Pancreas (tissue), 10 donors: ENCODE measurements at regions not wholly inside any gene's neighbourhood (a gene's known extent, or its start where the extent isn't known, plus 50 kb on each side); places are given as distances from the start of the nearest gene placed in this dataset.

ENCODE experiments used
- ATAC-seq, 4 donors: fragments of 200-7000 bp; cut with Tn5 transposase; one replicate each; pipeline versions ENCODE4 v1.8.0 to v1.9.1; 2020; ENCODE audit warnings: mild to moderate bottlenecking in 4 of 4, moderate library complexity in 4 of 4
- DNase-seq, 6 donors: peaks; one replicate each; pipeline ENCODE4 v3.0.0-alpha.2; 2020
- FAIRE-seq: peaks from 2 replicates; lab custom pipeline; 2012; peaks lifted over from hg19 to GRCh38; lab: Jason Lieb, UNC
- H3K27ac ChIP-seq, 4 donors: fragments of 200-600 bp; sonication (generic); 1 replicate in 3 of 4; 2 replicates in 1 of 4; pipeline versions ENCODE4 v1.5.0 to v1.8.0; 2020
- H3K27me3 ChIP-seq, 4 donors: fragments of 200-600 bp; one replicate each; pipeline ENCODE4 v1.8.0; 2021
- H3K36me3 ChIP-seq, 3 donors: fragments of 200-600 bp; sonication (generic) in 1 of 3; one replicate each; pipeline versions ENCODE4 v1.5.0 to v1.8.0; 2020 to 2021
- H3K4me1 ChIP-seq, 3 donors: fragments of 200-600 bp; one replicate each; pipeline ENCODE4 v1.8.0; 2021
- H3K4me3 ChIP-seq, 4 donors: fragments of 200-600 bp; sonication (generic) in 2 of 4; one replicate each; pipeline versions ENCODE4 v1.5.0 to v1.8.0; 2020 to 2021
- H3K9me3 ChIP-seq, 4 donors: fragments of 200-600 bp; one replicate each; pipeline ENCODE4 v1.8.0; 2021
- WGBS, 2 donors: extraction: QIAGEN DNeasy Blood & Tissue Kit; methylation state at CpG; one replicate each; pipeline ENCODE4 v1.1.7; 2013; 5-methylcytosine and 5-hydroxymethylcytosine counted together
- intact Hi-C, 3 donors: fragments of 100-400 bp; cut with DNase I; formaldehyde crosslinking; loops; one replicate each; pipeline versions ENCODE4 v1.11.1 to v1.14.2; 2022
- TF ChIP-seq, protein P1 (sequence below), 4 donors: fragments of 200-600 bp; sonication (generic) in 3 of 4; IDR thresholded peaks; one replicate each; pipeline versions ENCODE4 v1.5.0 to v1.8.0; 2021; ENCODE audit warnings: antibody characterized with exemption in 4 of 4
- donor health status: healthy with polysubstance abuse.
- donor health status: DM: no; HTN: no; CAD: no; lungs with moderate emphysema.
- donor health status: DM: no; HTN: no; CAD: no.
- donor health status: control.
- donor health status: control.
- donor health status: Bipolar disorder and iron deficiency.
- donor health status: DM: yes; HTN: yes; CAD: no.
- donor health status: DM: no; HTN: no; CAD: no.
- donor health status: DM: no; HTN: no; CAD: no.
- donor health status: DM: yes; HTN: yes; CAD: no.

DNA sequence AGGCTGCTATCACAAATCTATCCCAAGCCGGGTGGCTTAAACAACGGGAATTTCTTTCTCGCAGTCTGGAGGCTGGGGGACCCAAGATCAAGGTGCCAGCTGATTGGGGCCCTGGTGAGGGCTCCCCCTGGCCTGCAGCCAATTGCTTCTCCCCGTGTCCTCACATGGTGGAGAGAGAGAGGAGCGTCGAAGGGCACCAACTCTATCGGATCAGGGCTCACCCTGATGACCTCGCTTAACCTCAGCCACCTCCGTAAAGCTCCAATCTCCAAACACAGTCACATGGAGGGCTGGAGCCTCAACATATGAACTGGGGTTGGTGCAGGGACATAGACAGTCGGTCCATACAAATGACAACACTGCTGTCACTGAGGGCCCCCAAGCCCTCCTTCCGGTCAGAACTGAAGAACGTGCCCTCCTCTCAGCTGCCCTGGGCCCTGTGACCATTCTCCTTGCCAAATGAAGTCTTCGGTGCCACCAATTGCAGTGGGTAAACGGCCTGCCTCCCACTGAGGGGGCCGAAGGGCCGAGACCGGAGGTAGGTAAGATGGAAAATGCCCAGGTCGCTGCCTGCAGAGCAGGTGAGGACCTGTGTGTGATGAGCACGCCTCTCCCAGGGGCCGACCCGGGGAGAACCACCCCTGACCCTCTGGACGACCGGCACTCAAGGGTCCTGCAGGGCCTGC lies 211.0 kb downstream of the TOMM20 start:
- Histone ChIP-seq H3K27ac (peak overlapping the region; percentile 18 to 76 (median 66)), H3K27me3 (no peaks in the 10 kb centered on the region), H3K4me1 (peaks cover 32 to 59% (median 53%) of the 10 kb centered on the region in 3 donors), H3K36me3 (no peaks in the 10 kb centered on the region), H3K4me3 (no peak overlapping the region), H3K9me3 (no peaks in the 10 kb centered on the region)
- TF ChIP-seq, protein P1, sequence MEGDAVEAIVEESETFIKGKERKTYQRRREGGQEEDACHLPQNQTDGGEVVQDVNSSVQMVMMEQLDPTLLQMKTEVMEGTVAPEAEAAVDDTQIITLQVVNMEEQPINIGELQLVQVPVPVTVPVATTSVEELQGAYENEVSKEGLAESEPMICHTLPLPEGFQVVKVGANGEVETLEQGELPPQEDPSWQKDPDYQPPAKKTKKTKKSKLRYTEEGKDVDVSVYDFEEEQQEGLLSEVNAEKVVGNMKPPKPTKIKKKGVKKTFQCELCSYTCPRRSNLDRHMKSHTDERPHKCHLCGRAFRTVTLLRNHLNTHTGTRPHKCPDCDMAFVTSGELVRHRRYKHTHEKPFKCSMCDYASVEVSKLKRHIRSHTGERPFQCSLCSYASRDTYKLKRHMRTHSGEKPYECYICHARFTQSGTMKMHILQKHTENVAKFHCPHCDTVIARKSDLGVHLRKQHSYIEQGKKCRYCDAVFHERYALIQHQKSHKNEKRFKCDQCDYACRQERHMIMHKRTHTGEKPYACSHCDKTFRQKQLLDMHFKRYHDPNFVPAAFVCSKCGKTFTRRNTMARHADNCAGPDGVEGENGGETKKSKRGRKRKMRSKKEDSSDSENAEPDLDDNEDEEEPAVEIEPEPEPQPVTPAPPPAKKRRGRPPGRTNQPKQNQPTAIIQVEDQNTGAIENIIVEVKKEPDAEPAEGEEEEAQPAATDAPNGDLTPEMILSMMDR (IDR thresholded peaks at IDR 0.05): no peak
- peak in 1 of 4 donors; percentile 13 for ATAC-seq
- no peak for FAIRE-seq
- 75% methylated on average over 23 of the region's 23 CpGs for WGBS, 2 donors
- intact Hi-C loops: no loop called here
- DNase-seq: peak in 2 of 6 donors; percentile 56 to 69

DNA sequence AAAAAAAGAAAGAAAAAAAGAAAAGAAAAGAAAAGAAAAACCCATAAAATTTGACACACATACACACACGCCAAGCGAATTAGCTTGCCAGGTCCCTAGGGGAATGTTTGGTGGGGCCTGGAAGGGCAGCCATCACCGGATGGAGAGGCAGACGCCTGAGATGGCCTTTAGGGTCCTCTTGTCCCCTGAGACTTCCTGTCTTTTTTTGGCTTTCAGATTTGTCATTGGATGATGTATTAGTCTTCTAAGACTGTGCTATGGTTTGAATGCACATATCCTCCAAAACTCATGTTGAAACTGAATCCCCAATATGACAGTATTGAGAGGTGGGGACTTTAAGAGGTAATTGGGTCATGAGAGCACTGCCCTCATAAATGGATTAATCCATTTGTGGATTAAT lies 211.8 kb downstream of the TOMM20 start:
- ATAC-seq (no peak), DNase-seq (no peak), FAIRE-seq (no peak)
- no peak overlapping the region for H3K4me3 ChIP-seq
- H3K27ac ChIP-seq: peak overlapping the region in 1 of 4 donors; percentile 74
- H3K36me3 ChIP-seq: no peaks in the 10 kb centered on the region
- 92 to 96% methylated on average over 4 of the region's 4 CpGs for WGBS, 2 donors
- intact Hi-C loops: no loop called here
- TF ChIP-seq, protein P1 (IDR thresholded peaks at IDR 0.05): no peak
- H3K9me3 ChIP-seq: no peaks in the 10 kb centered on the region
- H3K27me3 ChIP-seq: no peaks in the 10 kb centered on the region
- peaks cover 32 to 61% (median 56%) of the 10 kb centered on the region in 3 donors for H3K4me1 ChIP-seq

DNA sequence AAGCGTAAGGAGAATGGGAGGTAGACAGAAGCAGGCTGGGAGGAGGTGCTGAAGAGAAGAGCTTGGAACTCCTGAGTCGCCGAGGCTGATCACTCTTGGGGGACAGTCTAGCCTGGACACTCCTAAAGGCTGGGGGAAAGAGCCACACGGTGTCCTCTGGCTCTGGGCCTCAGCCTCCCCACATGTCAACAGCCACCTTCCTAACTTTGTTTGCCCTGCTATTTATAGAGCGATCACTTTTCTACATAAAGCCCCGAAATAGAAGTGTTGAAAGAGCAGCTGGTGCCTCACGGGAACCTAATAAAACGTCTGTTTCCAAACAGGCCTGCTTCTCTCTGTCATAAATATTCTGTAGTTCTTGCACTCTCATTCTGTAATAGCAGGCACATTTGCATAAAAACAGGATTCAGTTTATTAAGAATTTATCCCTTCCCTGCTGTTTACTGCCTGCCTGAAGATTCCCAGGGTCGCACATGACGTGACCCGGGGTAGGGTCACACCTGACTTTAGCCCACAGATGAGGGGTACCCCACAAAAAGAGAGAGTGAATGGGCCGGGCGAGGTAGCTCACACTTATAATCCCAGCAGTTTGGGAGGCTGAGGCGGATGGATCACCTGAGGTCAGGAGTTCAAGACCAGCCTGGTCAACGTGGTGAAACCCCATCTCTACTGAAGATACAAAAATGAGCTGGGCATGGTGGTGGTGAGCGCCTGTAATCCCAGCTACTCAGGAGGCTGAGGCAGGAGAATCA lies 212.5 kb downstream of the TOMM20 start:
- 46% methylated on average over 16 of the region's 16 CpGs for WGBS, 2 donors
- FAIRE-seq (no peak), DNase-seq (peak in 2 of 6 donors; percentile 51 to 54), ATAC-seq (peak in 3 of 4 donors; percentile 54 to 77 (median 64))
- H3K36me3 ChIP-seq: no peaks in the 10 kb centered on the region
- peaks cover 32 to 56% (median 54%) of the 10 kb centered on the region in 3 donors for H3K4me1 ChIP-seq
- intact Hi-C loops: no loop called here
- no peak overlapping the region for H3K4me3 ChIP-seq
- no peaks in the 10 kb centered on the region for H3K9me3 ChIP-seq
- H3K27me3 ChIP-seq: no peaks in the 10 kb centered on the region
- TF ChIP-seq, protein P1 (IDR thresholded peaks at IDR 0.05): no peak
- H3K27ac ChIP-seq: peak overlapping the region in 3 of 4 donors; percentile 24 to 74 (median 65)

DNA sequence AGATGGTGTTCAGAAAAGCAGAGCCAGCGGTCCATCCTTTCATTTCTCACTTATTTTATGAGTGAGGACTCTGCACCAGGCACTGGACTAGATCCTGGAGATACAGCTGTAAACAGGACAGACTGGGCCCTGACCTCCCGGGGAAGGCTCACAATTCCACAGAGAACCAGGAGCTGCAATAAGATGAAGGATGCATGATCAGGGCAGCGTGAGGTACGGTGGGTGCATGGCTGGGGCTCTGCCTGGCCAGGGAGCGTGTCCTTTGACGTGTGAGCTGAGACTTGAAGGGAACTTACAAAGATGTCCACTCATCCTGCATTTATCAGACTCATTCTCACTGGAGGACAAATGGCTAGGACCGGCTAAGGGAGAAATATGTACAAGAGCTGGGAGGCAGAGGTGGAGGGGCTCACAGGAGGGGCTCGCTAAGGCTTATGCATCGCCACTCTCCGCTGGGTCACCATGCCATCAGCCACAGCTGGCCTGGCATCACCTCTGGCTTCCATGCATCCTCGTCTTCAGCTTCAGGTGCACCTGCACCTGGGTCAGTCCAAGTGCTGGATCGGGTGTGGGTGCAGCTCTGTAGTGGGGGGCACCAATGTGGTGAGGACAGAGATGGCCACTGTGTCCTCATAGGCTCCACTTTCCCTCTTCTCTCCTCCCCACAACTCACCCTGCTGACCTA lies 213.9 kb downstream of the TOMM20 start:
- FAIRE-seq: no peak
- no peaks in the 10 kb centered on the region for H3K27me3 ChIP-seq
- H3K9me3 ChIP-seq: no peaks in the 10 kb centered on the region
- ATAC-seq: no peak
- H3K4me1 ChIP-seq: peaks cover 27 to 56% (median 46%) of the 10 kb centered on the region in 3 donors
- H3K36me3 ChIP-seq: no peaks in the 10 kb centered on the region
- WGBS, 2 donors: 97 to 100% methylated on average over 12 of the region's 12 CpGs
- TF ChIP-seq, protein P1 (IDR thresholded peaks at IDR 0.05): no peak
- no peak overlapping the region for H3K4me3 ChIP-seq
- intact Hi-C loops: no loop called here
- no peak for DNase-seq
- H3K27ac ChIP-seq: no peak overlapping the region
